Neural cell (in vitro differentiated cells): ENCODE measurements at regions not wholly inside any gene's neighbourhood (a gene's known extent, or its start where the extent isn't known, plus 50 kb on each side); places are given as distances from the start of the nearest gene placed in this dataset.

Experiments
- H2AFZ ChIP-seq: fragments of 200-600, 300-800 bp; sonication (generic), shearing (Covaris generic); 2 replicates; pipeline ENCODE4 v1.6.0; 2014; ENCODE audit warnings: low read depth, mild to moderate bottlenecking, antibody characterized with exemption, low read length, moderate library complexity
- H3F3A ChIP-seq: fragments of 200-600 bp; shearing (Covaris generic); 2 replicates; pipeline ENCODE4 v1.6.1; 2016; ENCODE audit warnings: mild to moderate bottlenecking, moderate library complexity, mixed read lengths, antibody characterized with exemption, low read length; ENCODE audit not compliant: insufficient read depth, poor library complexity, severe bottlenecking
- H3K27ac ChIP-seq: fragments of 200-600, 300-800 bp; sonication (generic), shearing (Covaris generic); 2 replicates; pipeline ENCODE4 v1.5.1; 2014; ENCODE audit warnings: mild to moderate bottlenecking, low read length, moderate library complexity
- H3K27me3 ChIP-seq: fragments of 300-800, 200-600 bp; sonication (generic), shearing (Covaris generic); 2 replicates; pipeline ENCODE4 v1.6.0; 2014; ENCODE audit warnings: mild to moderate bottlenecking, low read depth, low read length, moderate library complexity; ENCODE audit not compliant: insufficient read depth
- H3K36me3 ChIP-seq: fragments of 300-800, 200-600 bp; sonication (generic), shearing (Covaris generic); 2 replicates; pipeline ENCODE4 v1.5.1; 2014; ENCODE audit warnings: mild to moderate bottlenecking, antibody characterized with exemption, low read length, moderate library complexity; ENCODE audit not compliant: insufficient read depth
- H3K4me2 ChIP-seq: fragments of 300-800, 200-600 bp; sonication (generic), shearing (Covaris generic); 2 replicates; pipeline ENCODE4 v1.6.0; 2014; ENCODE audit warnings: mild to moderate bottlenecking, low read length
- H3K4me3 ChIP-seq: fragments of 300-800, 200-600 bp; sonication (generic), shearing (Covaris generic); 2 replicates; pipeline ENCODE4 v1.5.1; 2014; ENCODE audit warnings: mild to moderate bottlenecking, low read length, moderate library complexity
- H3K79me2 ChIP-seq: fragments of 200-600 bp; shearing (Covaris generic); replicated peaks from 2 replicates; pipeline ENCODE4 v1.6.0; 2014; ENCODE audit warnings: mild to moderate bottlenecking, low read length, moderate library complexity; ENCODE audit not compliant: insufficient read depth
- H3K9ac ChIP-seq: fragments of 300-800, 200-600 bp; sonication (generic), shearing (Covaris generic); 2 replicates; pipeline ENCODE4 v1.6.1; 2016; ENCODE audit warnings: mild to moderate bottlenecking, low read length, mixed read lengths
- H3K9me2 ChIP-seq: fragments of 200-600 bp; shearing (Covaris generic); 2 replicates; pipeline ENCODE4 v1.6.1; 2016; ENCODE audit warnings: mild to moderate bottlenecking, low read length, mixed read lengths; ENCODE audit not compliant: insufficient read depth
- H3K9me3 ChIP-seq: fragments of 200-600, 300-800 bp; sonication (generic), shearing (Covaris generic); 2 replicates; pipeline ENCODE4 v1.6.1; 2016; ENCODE audit warnings: mild to moderate bottlenecking, mixed run types, low read length, moderate library complexity, mixed read lengths
- H4K20me1 ChIP-seq: fragments of 200-600 bp; shearing (Covaris generic); 2 replicates; pipeline ENCODE4 v1.6.1; 2016; ENCODE audit warnings: mild to moderate bottlenecking, mixed run types; ENCODE audit not compliant: insufficient read depth
- EP300 ChIP-seq: fragments of 450-650 bp; conservative IDR thresholded peaks from 2 replicates; pipeline ENCODE4 v1.6.1; 2014; ENCODE audit warnings: antibody characterized with exemption, mild to moderate bottlenecking, moderate library complexity; ENCODE audit not compliant: poor library complexity, severe bottlenecking
- EZH2 ChIP-seq: fragments of 200-600, 300-800 bp; shearing (Covaris generic), sonication (generic); IDR thresholded peaks from 2 replicates; pipeline ENCODE4 v1.6.1; 2014; ENCODE audit warnings: antibody characterized with exemption, low read length, borderline replicate concordance, mild to moderate bottlenecking; ENCODE audit not compliant: insufficient read depth, poor library complexity, severe bottlenecking
- MXI1 ChIP-seq: fragments of 450-650 bp; conservative IDR thresholded peaks from 2 replicates; pipeline ENCODE4 v1.6.1; 2014; ENCODE audit warnings: antibody characterized with exemption, mild to moderate bottlenecking; ENCODE audit not compliant: poor library complexity, severe bottlenecking
- POLR2AphosphoS5 ChIP-seq: IDR thresholded peaks from 2 replicates; pipeline ENCODE4 v1.6.1; 2012
- RAD21 ChIP-seq: fragments of 450-650 bp; conservative IDR thresholded peaks from 2 replicates; pipeline ENCODE4 v1.6.1; 2014; ENCODE audit warnings: antibody characterized with exemption, mild to moderate bottlenecking, moderate library complexity
- SMC3 ChIP-seq: fragments of 450-650 bp; conservative IDR thresholded peaks from 2 replicates; pipeline ENCODE4 v1.6.1; 2014; ENCODE audit warnings: antibody characterized with exemption, mild to moderate bottlenecking, moderate library complexity; ENCODE audit not compliant: poor library complexity
- TAF1 ChIP-seq: IDR thresholded peaks from 2 replicates; pipeline ENCODE4 v1.6.1; 2012; ENCODE audit warnings: low read depth
- TF ChIP-seq, protein P1 (sequence below): IDR thresholded peaks from 2 replicates; pipeline ENCODE4 v1.6.1; 2012; ENCODE audit warnings: borderline replicate concordance
- TF ChIP-seq, protein P2 (sequence below): fragments of 450-650 bp; IDR thresholded peaks from 2 replicates; pipeline ENCODE4 v1.5.1; 2014; ENCODE audit warnings: antibody characterized with exemption, mild to moderate bottlenecking, moderate library complexity; ENCODE audit not compliant: poor library complexity, severe bottlenecking

DNA sequence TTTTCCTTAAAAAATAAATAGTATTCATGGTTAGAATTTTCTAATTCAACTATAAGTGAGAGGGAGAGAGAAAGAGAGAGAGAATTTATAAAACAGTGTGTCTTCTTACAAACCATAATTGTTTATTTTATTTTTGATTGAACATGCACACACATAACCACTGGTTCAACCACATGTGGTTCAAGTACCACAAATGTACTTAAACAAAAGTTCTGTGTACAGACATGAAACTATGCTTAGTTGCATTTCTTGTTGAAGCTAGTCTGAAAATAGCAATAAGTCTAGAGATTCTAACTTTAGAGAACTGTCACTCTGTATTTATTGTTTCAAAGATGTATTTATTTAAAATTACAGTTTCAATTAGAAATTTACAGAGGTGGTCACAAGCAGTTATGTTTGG, 130.6 kb upstream of the PDE4D start:
- Histone ChIP-seq H3K79me2 (no peaks in the 10 kb centered on the region), H3K4me2 (no peak overlapping the region), H3K9me2 (no peaks in the 10 kb centered on the region), H3K27ac (no peak overlapping the region), H4K20me1 (no peaks in the 10 kb centered on the region), H2AFZ (no peak overlapping the region), H3K9me3 (no peaks in the 10 kb centered on the region), H3K4me3 (no peak overlapping the region), H3K9ac (no peak overlapping the region), H3F3A (no peaks in the 10 kb centered on the region), H3K36me3 (no peaks in the 10 kb centered on the region), H3K27me3 (no peaks in the 10 kb centered on the region)
- TF ChIP-seq, protein P1, sequence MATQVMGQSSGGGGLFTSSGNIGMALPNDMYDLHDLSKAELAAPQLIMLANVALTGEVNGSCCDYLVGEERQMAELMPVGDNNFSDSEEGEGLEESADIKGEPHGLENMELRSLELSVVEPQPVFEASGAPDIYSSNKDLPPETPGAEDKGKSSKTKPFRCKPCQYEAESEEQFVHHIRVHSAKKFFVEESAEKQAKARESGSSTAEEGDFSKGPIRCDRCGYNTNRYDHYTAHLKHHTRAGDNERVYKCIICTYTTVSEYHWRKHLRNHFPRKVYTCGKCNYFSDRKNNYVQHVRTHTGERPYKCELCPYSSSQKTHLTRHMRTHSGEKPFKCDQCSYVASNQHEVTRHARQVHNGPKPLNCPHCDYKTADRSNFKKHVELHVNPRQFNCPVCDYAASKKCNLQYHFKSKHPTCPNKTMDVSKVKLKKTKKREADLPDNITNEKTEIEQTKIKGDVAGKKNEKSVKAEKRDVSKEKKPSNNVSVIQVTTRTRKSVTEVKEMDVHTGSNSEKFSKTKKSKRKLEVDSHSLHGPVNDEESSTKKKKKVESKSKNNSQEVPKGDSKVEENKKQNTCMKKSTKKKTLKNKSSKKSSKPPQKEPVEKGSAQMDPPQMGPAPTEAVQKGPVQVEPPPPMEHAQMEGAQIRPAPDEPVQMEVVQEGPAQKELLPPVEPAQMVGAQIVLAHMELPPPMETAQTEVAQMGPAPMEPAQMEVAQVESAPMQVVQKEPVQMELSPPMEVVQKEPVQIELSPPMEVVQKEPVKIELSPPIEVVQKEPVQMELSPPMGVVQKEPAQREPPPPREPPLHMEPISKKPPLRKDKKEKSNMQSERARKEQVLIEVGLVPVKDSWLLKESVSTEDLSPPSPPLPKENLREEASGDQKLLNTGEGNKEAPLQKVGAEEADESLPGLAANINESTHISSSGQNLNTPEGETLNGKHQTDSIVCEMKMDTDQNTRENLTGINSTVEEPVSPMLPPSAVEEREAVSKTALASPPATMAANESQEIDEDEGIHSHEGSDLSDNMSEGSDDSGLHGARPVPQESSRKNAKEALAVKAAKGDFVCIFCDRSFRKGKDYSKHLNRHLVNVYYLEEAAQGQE: no peak
- TF ChIP-seq POLR2AphosphoS5: no peak

DNA sequence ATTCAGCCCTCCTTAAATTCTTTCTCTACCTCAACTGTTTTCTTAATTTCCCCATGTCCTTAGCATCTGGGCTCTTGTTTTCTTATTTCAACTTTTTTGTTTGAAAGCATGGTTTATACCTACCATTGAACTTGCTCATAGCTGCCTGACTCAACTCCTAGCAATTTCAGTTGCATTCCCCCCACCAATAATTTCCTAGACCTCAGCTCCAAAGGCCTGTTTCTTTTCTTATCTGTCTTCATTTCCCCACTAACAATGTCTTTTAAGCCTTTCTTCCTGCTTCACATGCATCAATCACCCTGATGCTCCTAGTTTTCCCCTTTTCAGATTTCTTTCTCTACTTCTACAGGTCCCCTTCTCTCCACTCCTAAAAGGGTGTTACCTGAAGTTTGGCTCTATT, 129.7 kb upstream of the PDE4D start:
- Histone ChIP-seq H3K9me3 (no peaks in the 10 kb centered on the region), H3K27me3 (no peaks in the 10 kb centered on the region), H3K27ac (no peak overlapping the region), H3K36me3 (no peaks in the 10 kb centered on the region), H4K20me1 (no peaks in the 10 kb centered on the region), H3K9me2 (no peaks in the 10 kb centered on the region), H2AFZ (no peak overlapping the region), H3K79me2 (no peaks in the 10 kb centered on the region), H3K4me3 (no peak overlapping the region), H3K4me2 (no peak overlapping the region), H3F3A (no peaks in the 10 kb centered on the region), H3K9ac (no peak overlapping the region)
- TF ChIP-seq SMC3: no peak
- TF ChIP-seq TAF1: no peak
- TF ChIP-seq, protein P2, sequence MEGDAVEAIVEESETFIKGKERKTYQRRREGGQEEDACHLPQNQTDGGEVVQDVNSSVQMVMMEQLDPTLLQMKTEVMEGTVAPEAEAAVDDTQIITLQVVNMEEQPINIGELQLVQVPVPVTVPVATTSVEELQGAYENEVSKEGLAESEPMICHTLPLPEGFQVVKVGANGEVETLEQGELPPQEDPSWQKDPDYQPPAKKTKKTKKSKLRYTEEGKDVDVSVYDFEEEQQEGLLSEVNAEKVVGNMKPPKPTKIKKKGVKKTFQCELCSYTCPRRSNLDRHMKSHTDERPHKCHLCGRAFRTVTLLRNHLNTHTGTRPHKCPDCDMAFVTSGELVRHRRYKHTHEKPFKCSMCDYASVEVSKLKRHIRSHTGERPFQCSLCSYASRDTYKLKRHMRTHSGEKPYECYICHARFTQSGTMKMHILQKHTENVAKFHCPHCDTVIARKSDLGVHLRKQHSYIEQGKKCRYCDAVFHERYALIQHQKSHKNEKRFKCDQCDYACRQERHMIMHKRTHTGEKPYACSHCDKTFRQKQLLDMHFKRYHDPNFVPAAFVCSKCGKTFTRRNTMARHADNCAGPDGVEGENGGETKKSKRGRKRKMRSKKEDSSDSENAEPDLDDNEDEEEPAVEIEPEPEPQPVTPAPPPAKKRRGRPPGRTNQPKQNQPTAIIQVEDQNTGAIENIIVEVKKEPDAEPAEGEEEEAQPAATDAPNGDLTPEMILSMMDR: no peak
- no peak for TF ChIP-seq RAD21
- TF ChIP-seq, protein P1: no peak
- TF ChIP-seq POLR2AphosphoS5: no peak
- no peak for TF ChIP-seq EZH2
- TF ChIP-seq EP300: no peak
- TF ChIP-seq MXI1: no peak
